Astrocyte of the cerebellum (primary cell): ENCODE measurements at regions not wholly inside any gene's neighbourhood (a gene's known extent, or its start where the extent isn't known, plus 50 kb on each side); places are given as distances from the start of the nearest gene placed in this dataset.

Experiments
- DNase-seq: peaks from one replicate; pipeline ENCODE4 v3.0.0-alpha.2; 2011; ENCODE audit warnings: low read depth
- H3K4me3 ChIP-seq: 2 replicates; pipeline ENCODE4 v1.5.1; 2011; ENCODE audit warnings: mild to moderate bottlenecking, low read depth, low read length, moderate library complexity
- CTCF ChIP-seq: IDR thresholded peaks from 2 replicates; pipeline ENCODE4 v1.5.1; 2012; ENCODE audit warnings: low read length, low read depth, moderate library complexity, mild to moderate bottlenecking; ENCODE audit errors: missing control alignments
- in situ Hi-C: cut with HindIII; loops from 2 replicates; pipeline ENCODE4 v1.10.0; 2017; ENCODE audit warnings: low sequenced_read_pairs

GRCh38 chr4:125801373-125801772 is 486.6 kb downstream of the FAT4 start:
- no peak overlapping the region for H3K4me3 ChIP-seq
- DNase-seq, result peak; percentile 15
- in situ Hi-C loops, result no loop called here
- TF ChIP-seq CTCF, result no peak

GRCh38 chr4:125801924-125802323 is 487.2 kb downstream of the FAT4 start:
- no peak for TF ChIP-seq CTCF
- no peak overlapping the region for H3K4me3 ChIP-seq
- in situ Hi-C loops, result no loop called here
- no peak for DNase-seq

GRCh38 chr4:125808022-125808421 is 493.3 kb downstream of the FAT4 start:
- no peak for TF ChIP-seq CTCF
- no peak overlapping the region for H3K4me3 ChIP-seq
- in situ Hi-C loops, result no loop called here
- DNase-seq, result no peak

- no peak for TF ChIP-seq CTCF
- DNase-seq, result no peak
- in situ Hi-C loops, result no loop called here
- H3K4me3 ChIP-seq, result no peak overlapping the region
These were observed 493.8 kb downstream of the FAT4 start for GRCh38 chr4:125808570-125808969.

GRCh38 chr4:125811892-125812291 is 497.1 kb downstream of the FAT4 start:
- DNase-seq, result no peak
- in situ Hi-C loops, result no loop called here
- no peak overlapping the region for H3K4me3 ChIP-seq
- TF ChIP-seq CTCF, result no peak

GRCh38 chr4:125826801-125827695 is 512.3 kb downstream of the FAT4 start:
- no peak for DNase-seq
- in situ Hi-C loops, result no loop called here
- TF ChIP-seq CTCF, result no peak

More at GRCh38 chr4:125826801-125827695, 512.3 kb downstream of the FAT4 start:
- H3K4me3 ChIP-seq, result no peak overlapping the region
